A673 (cell line): ENCODE measurements at regions not wholly inside any gene's neighbourhood (a gene's known extent, or its start where the extent isn't known, plus 50 kb on each side); places are given as distances from the start of the nearest gene placed in this dataset.

ENCODE experiments used
- BruUV-seq: library from RNA; stranded (reverse); fragments of 400-500 nt; replicated peaks from 2 replicates; lab custom pipeline; 2021; lab: Mats Ljungman, UMichigan
- CTCF ChIA-PET: fragments of 300-600 bp; sonication (Branson Sonifier 250); formaldehyde crosslinking; loops from one replicate; lab custom pipeline; 2022; ENCODE audit warnings: antibody characterized with exemption; lab: Charles Lee
- POLR2A ChIA-PET: fragments of 300-600 bp; sonication (Branson Sonifier 250); formaldehyde crosslinking; loops from one replicate; lab custom pipeline; 2022; ENCODE audit warnings: antibody characterized with exemption; ENCODE audit not compliant: low non-redundant PET; lab: Charles Lee
- DNase-seq: peaks from one replicate; pipeline ENCODE4 v3.0.0-alpha.2; 2015; ENCODE audit warnings: low spot score
- H3K27ac ChIP-seq: fragments of 200-600 bp; sonication (generic); 2 replicates; pipeline ENCODE4 v1.5.1; 2016; ENCODE audit warnings: mixed run types, low read depth, mild to moderate bottlenecking, mixed read lengths, antibody characterized with exemption, low read length; ENCODE audit not compliant: poor library complexity, severe bottlenecking
- H3K27me3 ChIP-seq: fragments of 200-600 bp; sonication (generic); replicated peaks from 2 replicates; pipeline ENCODE4 v1.6.1; 2017; ENCODE audit warnings: mixed run types, low read depth, mild to moderate bottlenecking, mixed read lengths, antibody characterized with exemption, low read length; ENCODE audit not compliant: insufficient read depth, poor library complexity
- H3K36me3 ChIP-seq: fragments of 200-600 bp; sonication (generic); 2 replicates; pipeline ENCODE4 v1.6.1; 2016; ENCODE audit warnings: mixed run types, mild to moderate bottlenecking, mixed read lengths, antibody characterized with exemption, low read length; ENCODE audit not compliant: insufficient read depth, poor library complexity, severe bottlenecking
- H3K4me1 ChIP-seq: fragments of 200-600 bp; sonication (generic); 2 replicates; pipeline ENCODE4 v1.6.1; 2017; ENCODE audit warnings: mixed run types, mild to moderate bottlenecking, mixed read lengths, antibody characterized with exemption, low read length; ENCODE audit not compliant: insufficient read depth, poor library complexity, severe bottlenecking
- H3K4me3 ChIP-seq: fragments of 200-600 bp; sonication (generic); 2 replicates; pipeline ENCODE4 v1.5.1; 2016; ENCODE audit warnings: low read depth, mixed run types, mild to moderate bottlenecking, mixed read lengths, low read length; ENCODE audit not compliant: poor library complexity, severe bottlenecking
- H3K9me3 ChIP-seq: fragments of 200-600 bp; sonication (generic); 2 replicates; pipeline ENCODE4 v1.6.1; 2016; ENCODE audit warnings: mixed run types, low read depth, mild to moderate bottlenecking, mixed read lengths, antibody characterized with exemption, low read length; ENCODE audit not compliant: poor library complexity, severe bottlenecking
- CTCF ChIP-seq: fragments of 300-800, 200-600 bp; sonication (generic); conservative IDR thresholded peaks from 2 replicates; pipeline ENCODE4 v1.5.1; 2017; ENCODE audit warnings: low read depth, mild to moderate bottlenecking, antibody characterized with exemption, low read length, moderate library complexity, mixed read lengths
- EZH2 ChIP-seq: fragments of 200-600 bp; sonication (generic); IDR thresholded peaks from 2 replicates; pipeline ENCODE4 v1.6.1; 2017; ENCODE audit warnings: borderline replicate concordance, low read depth, mild to moderate bottlenecking, mixed read lengths, antibody characterized with exemption, low read length; ENCODE audit not compliant: poor library complexity, severe bottlenecking
- intact Hi-C: fragments of 100-400 bp; cut with micrococcal nuclease; formaldehyde crosslinking; loops from one replicate; pipeline ENCODE4 v1.10.0; 2022; ENCODE audit not compliant: unreplicated experiment

GRCh38 chr1:165117482-165117881, 239.0 kb downstream of the LMX1A start:
- no peak overlapping the region for H3K4me3 ChIP-seq
- DNase-seq: no peak
- TF ChIP-seq EZH2 (no peak), CTCF (no peak)
- ChIA-PET CTCF (no interaction called here), POLR2A (no interaction called here)
- no peaks in the 10 kb centered on the region for H3K9me3 ChIP-seq
- no peak overlapping the region for H3K27ac ChIP-seq
- no peaks in the 10 kb centered on the region for H3K36me3 ChIP-seq
- peaks cover 23% of the 10 kb centered on the region for H3K27me3 ChIP-seq
- H3K4me1 ChIP-seq: no peaks in the 10 kb centered on the region
- BruUV-seq: no TSS peak
- intact Hi-C loops: no loop called here

- BruUV-seq: no TSS peak
- no peak overlapping the region for H3K4me3 ChIP-seq
- ChIA-PET CTCF (interaction anchor here (0.6 kb wide), 1 partner anchor 513 kb away, joined by 7 read pairs; no protein-coding TSS in a partner anchor), POLR2A (no interaction called here)
- H3K27ac ChIP-seq: no peak overlapping the region
- H3K36me3 ChIP-seq: no peaks in the 10 kb centered on the region
- peaks cover 16% of the 10 kb centered on the region for H3K27me3 ChIP-seq
- TF ChIP-seq CTCF (no peak), EZH2 (no peak)
- no peak for DNase-seq
- no peaks in the 10 kb centered on the region for H3K9me3 ChIP-seq
- no peaks in the 10 kb centered on the region for H3K4me1 ChIP-seq
- intact Hi-C loops: no loop called here
Measured at GRCh38 chr1:165116732-165117131, 239.8 kb downstream of the LMX1A start.

GRCh38 chr1:165116171-165116570, 240.3 kb downstream of the LMX1A start:
- Histone ChIP-seq H3K9me3 (no peaks in the 10 kb centered on the region), H3K27ac (no peak overlapping the region), H3K36me3 (no peaks in the 10 kb centered on the region), H3K4me3 (no peak overlapping the region), H3K27me3 (peaks cover 14% of the 10 kb centered on the region), H3K4me1 (no peaks in the 10 kb centered on the region)
- BruUV-seq: no TSS peak
- DNase-seq: peak; percentile 17
- intact Hi-C loops: no loop called here
- no peak for TF ChIP-seq EZH2
- CTCF ChIA-PET: interaction anchor here (0.6 kb wide), 1 partner anchor 512 kb away, joined by 7 read pairs; no protein-coding TSS in a partner anchor
- POLR2A ChIA-PET: no interaction called here

GRCh38 chr1:165114889-165115285, 241.6 kb downstream of the LMX1A start:
- ChIA-PET CTCF (interaction anchor here (0.5 to 0.9 kb wide), 3 partner anchors 11 to 550 kb away, joined by 3 to 4 read pairs (median 3); no protein-coding TSS in a partner anchor), POLR2A (no interaction called here)
- Histone ChIP-seq H3K4me1 (no peaks in the 10 kb centered on the region), H3K27me3 (peaks cover 14% of the 10 kb centered on the region), H3K4me3 (no peak overlapping the region), H3K9me3 (no peaks in the 10 kb centered on the region), H3K27ac (no peak overlapping the region), H3K36me3 (no peaks in the 10 kb centered on the region)
- BruUV-seq: no TSS peak
- TF ChIP-seq CTCF: no peak
- TF ChIP-seq EZH2: no peak
- DNase-seq: no peak
- intact Hi-C loops: no loop called here
